Esophagus muscularis mucosa (tissue), 4 donors: ENCODE measurements at regions not wholly inside any gene's neighbourhood (a gene's known extent, or its start where the extent isn't known, plus 50 kb on each side); places are given as distances from the start of the nearest gene placed in this dataset.

ENCODE experiments used
- DNase-seq: peaks from one replicate; pipeline ENCODE4 v3.0.0-alpha.2; 2017; ENCODE audit errors: extremely low spot score
- H3K27ac ChIP-seq, 4 donors: fragments of 200-600 bp; sonication (generic); replicated peaks in 1 of 4; 1 replicate in 3 of 4; 2 replicates in 1 of 4; pipeline ENCODE4 v1.5.1; 2016 to 2019; ENCODE audit warnings: mild to moderate bottlenecking in 1 of 4
- H3K27me3 ChIP-seq, 4 donors: fragments of 200-600 bp; sonication (generic); one replicate each; pipeline versions ENCODE4 v1.5.1 to v1.6.0; 2016 to 2019
- H3K36me3 ChIP-seq, 4 donors: fragments of 200-600 bp; sonication (generic); one replicate each; pipeline ENCODE4 v1.5.1; 2016 to 2019
- H3K4me1 ChIP-seq, 4 donors: fragments of 200-600 bp; sonication (generic); one replicate each; pipeline ENCODE4 v1.5.1; 2016 to 2019
- H3K4me3 ChIP-seq, 4 donors: fragments of 200-600 bp; sonication (generic); 1 replicate in 2 of 4; 2 replicates in 2 of 4; pipeline ENCODE4 v1.5.1; 2016 to 2019; ENCODE audit warnings: mild to moderate bottlenecking in 4 of 4, moderate library complexity in 1 of 4
- H3K9me3 ChIP-seq, 4 donors: fragments of 200-600 bp; sonication (generic); 1 replicate in 3 of 4; 2 replicates in 1 of 4; pipeline ENCODE4 v1.5.1; 2016 to 2019
- EP300 ChIP-seq: sonication (generic); formaldehyde crosslinking; IDR thresholded peaks from one replicate; pipeline ENCODE4 v1.6.1; 2017; ENCODE audit warnings: antibody characterized with exemption
- POLR2A ChIP-seq: fragments of 450-650 bp; IDR thresholded peaks from one replicate; pipeline ENCODE4 v1.6.1; 2017; ENCODE audit warnings: antibody characterized with exemption, moderate library complexity, mild to moderate bottlenecking, low read depth
- POLR2AphosphoS5 ChIP-seq, 2 donors: sonication (generic); formaldehyde crosslinking; IDR thresholded peaks; one replicate each; pipeline ENCODE4 v1.6.1; 2017; ENCODE audit warnings: antibody characterized with exemption in 2 of 2
- WGBS: methylation state at CpG from one replicate; pipeline ENCODE4 v1.1.5; 2018; 5-methylcytosine and 5-hydroxymethylcytosine counted together
- intact Hi-C: fragments of 100-400 bp; cut with DNase I; formaldehyde crosslinking; loops from one replicate; pipeline ENCODE4 v1.15.1; 2023
- TF ChIP-seq, protein P1 (sequence below), 3 experiments: fragments of 200-600 bp in 2 of 3; fragments of 450-650 bp in 1 of 3; sonication (generic) in 2 of 3; IDR thresholded peaks; one replicate each; pipeline ENCODE4 v1.5.1; 2017 to 2019; ENCODE audit warnings: antibody characterized with exemption in 3 of 3, mild to moderate bottlenecking in 2 of 3, moderate library complexity in 1 of 3

DNA sequence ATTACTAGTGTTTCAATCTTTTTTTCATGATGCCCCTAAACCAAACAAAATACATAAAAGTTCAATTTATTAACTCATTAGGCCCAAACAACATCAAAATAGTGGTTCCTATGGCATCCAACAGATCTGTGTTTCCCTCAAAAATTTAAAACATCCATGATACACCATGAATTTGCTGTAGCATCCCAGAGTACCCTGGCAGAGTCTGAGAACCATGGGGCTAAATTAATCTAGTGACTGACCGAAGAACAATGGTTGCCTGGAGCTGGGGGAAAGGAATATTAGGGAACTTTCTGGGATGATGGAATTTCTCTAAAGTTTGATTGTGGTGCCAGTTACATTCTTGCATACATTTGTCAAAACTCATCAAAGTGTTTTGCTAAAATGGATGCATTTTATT, 79.5 kb upstream of the TRIO start:
- intact Hi-C loops: no loop called here
- peaks cover 0 to 3% (median 0%) of the 10 kb centered on the region in 4 donors for H3K4me1 ChIP-seq

GRCh38 chr5:14063138-14063537, 80.0 kb upstream of the TRIO start:
- intact Hi-C loops: no loop called here

More for the DNA sequence above, 79.5 kb upstream of the TRIO start:
- Histone ChIP-seq H3K27ac (no peak overlapping the region), H3K4me3 (no peak overlapping the region), H3K36me3 (no peaks in the 10 kb centered on the region), H3K9me3 (no peaks in the 10 kb centered on the region), H3K27me3 (no peaks in the 10 kb centered on the region)
- no peak for TF ChIP-seq POLR2AphosphoS5 (IDR thresholded peaks at IDR 0.05)
- TF ChIP-seq, protein P1, sequence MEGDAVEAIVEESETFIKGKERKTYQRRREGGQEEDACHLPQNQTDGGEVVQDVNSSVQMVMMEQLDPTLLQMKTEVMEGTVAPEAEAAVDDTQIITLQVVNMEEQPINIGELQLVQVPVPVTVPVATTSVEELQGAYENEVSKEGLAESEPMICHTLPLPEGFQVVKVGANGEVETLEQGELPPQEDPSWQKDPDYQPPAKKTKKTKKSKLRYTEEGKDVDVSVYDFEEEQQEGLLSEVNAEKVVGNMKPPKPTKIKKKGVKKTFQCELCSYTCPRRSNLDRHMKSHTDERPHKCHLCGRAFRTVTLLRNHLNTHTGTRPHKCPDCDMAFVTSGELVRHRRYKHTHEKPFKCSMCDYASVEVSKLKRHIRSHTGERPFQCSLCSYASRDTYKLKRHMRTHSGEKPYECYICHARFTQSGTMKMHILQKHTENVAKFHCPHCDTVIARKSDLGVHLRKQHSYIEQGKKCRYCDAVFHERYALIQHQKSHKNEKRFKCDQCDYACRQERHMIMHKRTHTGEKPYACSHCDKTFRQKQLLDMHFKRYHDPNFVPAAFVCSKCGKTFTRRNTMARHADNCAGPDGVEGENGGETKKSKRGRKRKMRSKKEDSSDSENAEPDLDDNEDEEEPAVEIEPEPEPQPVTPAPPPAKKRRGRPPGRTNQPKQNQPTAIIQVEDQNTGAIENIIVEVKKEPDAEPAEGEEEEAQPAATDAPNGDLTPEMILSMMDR (IDR thresholded peaks at IDR 0.05): no peak
- no peak for TF ChIP-seq POLR2A
- DNase-seq: no peak
- 89% methylated on average over 1 of the region's 1 CpG for WGBS

DNA sequence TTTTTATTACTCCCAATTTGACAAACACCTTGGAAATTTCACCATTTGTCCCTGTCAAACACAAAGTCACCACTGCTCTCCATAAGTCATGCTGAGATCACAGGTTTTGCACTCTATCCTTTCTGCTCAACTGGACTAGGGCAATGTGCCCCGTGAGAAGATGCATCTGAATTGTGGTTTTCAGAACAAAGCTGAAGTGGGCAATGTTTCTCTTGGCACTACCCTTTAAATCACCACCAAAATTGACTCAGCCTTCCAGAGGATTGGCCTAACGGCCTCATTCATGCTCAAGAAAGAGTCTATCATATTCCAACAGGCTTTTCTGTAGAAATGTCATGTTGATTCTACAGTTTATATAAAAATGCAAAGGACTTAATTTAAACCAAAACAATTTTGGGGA, 81.0 kb upstream of the TRIO start:
- no peak for DNase-seq
- no peaks in the 10 kb centered on the region for H3K36me3 ChIP-seq
- no peaks in the 10 kb centered on the region for H3K27me3 ChIP-seq
- peaks cover 0 to 3% (median 0%) of the 10 kb centered on the region in 4 donors for H3K4me1 ChIP-seq
- no peak overlapping the region for H3K4me3 ChIP-seq
- WGBS: 80% methylated on average over 2 of the region's 2 CpGs
- H3K27ac ChIP-seq: no peak overlapping the region
- TF ChIP-seq, protein P1 (IDR thresholded peaks at IDR 0.05): no peak
- no peak for TF ChIP-seq EP300
- no peak for TF ChIP-seq POLR2A
- no peak for TF ChIP-seq POLR2AphosphoS5 (IDR thresholded peaks at IDR 0.05)
- no peaks in the 10 kb centered on the region for H3K9me3 ChIP-seq
- intact Hi-C loops: no loop called here

More at GRCh38 chr5:14063138-14063537, 80.0 kb upstream of the TRIO start:
- Histone ChIP-seq H3K27me3 (no peaks in the 10 kb centered on the region), H3K4me3 (no peak overlapping the region), H3K4me1 (peaks cover 0 to 3% (median 0%) of the 10 kb centered on the region in 4 donors), H3K27ac (no peak overlapping the region), H3K36me3 (no peaks in the 10 kb centered on the region), H3K9me3 (no peaks in the 10 kb centered on the region)
- 75% methylated on average over 4 of the region's 4 CpGs for WGBS
- TF ChIP-seq EP300 (no peak), POLR2A (no peak), POLR2AphosphoS5 (IDR thresholded peaks at IDR 0.05) (no peak)
- TF ChIP-seq, protein P1 (IDR thresholded peaks at IDR 0.05): no peak
- DNase-seq: no peak

DNA sequence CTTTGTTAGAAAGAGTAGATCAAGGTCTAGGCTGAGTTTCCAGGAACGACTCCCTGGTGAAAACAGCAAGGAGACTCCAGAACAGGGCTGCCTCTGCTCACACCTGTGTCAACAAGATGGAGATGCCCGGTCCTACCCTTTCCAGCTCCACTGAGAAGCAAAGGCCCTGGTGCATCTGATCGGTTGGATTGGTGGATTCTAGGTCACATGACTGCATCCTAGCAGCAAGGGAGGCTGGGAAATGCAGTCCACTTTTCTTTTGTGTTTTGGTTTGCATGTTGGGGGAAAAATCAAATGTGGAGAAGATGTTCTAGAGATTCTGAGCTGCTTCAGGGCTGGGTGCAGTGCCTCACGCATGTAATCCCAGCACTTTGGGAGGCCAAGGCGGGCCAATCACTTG, 82.0 kb upstream of the TRIO start:
- no peak for TF ChIP-seq POLR2AphosphoS5 (IDR thresholded peaks at IDR 0.05)
- TF ChIP-seq, protein P1 (IDR thresholded peaks at IDR 0.05): no peak
- TF ChIP-seq EP300: no peak
- no peak for TF ChIP-seq POLR2A
- intact Hi-C loops: no loop called here
- Histone ChIP-seq H3K36me3 (no peaks in the 10 kb centered on the region), H3K4me3 (no peak overlapping the region), H3K27ac (no peak overlapping the region), H3K4me1 (peaks cover 0 to 3% (median 0%) of the 10 kb centered on the region in 4 donors), H3K9me3 (no peaks in the 10 kb centered on the region), H3K27me3 (no peaks in the 10 kb centered on the region)
- no peak for DNase-seq
- WGBS: 96% methylated on average over 5 of the region's 5 CpGs

GRCh38 chr5:14060218-14060617, 82.9 kb upstream of the TRIO start:
- DNase-seq: no peak
- H3K36me3 ChIP-seq: no peaks in the 10 kb centered on the region
- H3K27me3 ChIP-seq: no peaks in the 10 kb centered on the region
- no peak for TF ChIP-seq POLR2AphosphoS5 (IDR thresholded peaks at IDR 0.05)
- no peak for TF ChIP-seq EP300
- TF ChIP-seq, protein P1 (IDR thresholded peaks at IDR 0.05): no peak
- no peak for TF ChIP-seq POLR2A
- no peak overlapping the region for H3K27ac ChIP-seq
- WGBS: 97% methylated on average over 3 of the region's 3 CpGs
- peaks cover 0 to 3% (median 0%) of the 10 kb centered on the region in 4 donors for H3K4me1 ChIP-seq
- no peak overlapping the region for H3K4me3 ChIP-seq
- H3K9me3 ChIP-seq: no peaks in the 10 kb centered on the region
- intact Hi-C loops: no loop called here
